ENCODE measurements at regions not wholly inside any gene's neighbourhood (a gene's known extent, or its start where the extent isn't known, plus 50 kb on each side); places are given as distances from the start of the nearest gene placed in this dataset.
A peak's percentile ranks its signal among the peaks of the same experiment; 100 is the strongest.
"Not testable (repeated sequence)": the region's sequence is repeated elsewhere in the genome, so short reads cannot be mapped to it uniquely, and the experiment has no call there.

- not testable (repeated sequence) for DNase-seq
These were observed 539.5 kb downstream of the TRIML1 start for GRCh38 chr4:188678691-188679090.

GRCh38 chr4:188680004-188680666, 540.9 kb downstream of the TRIML1 start:
- DNase-seq = no peak

GRCh38 chr4:188680667-188681063, 541.4 kb downstream of the TRIML1 start:
- DNase-seq = no peak

- no peak for DNase-seq
These were observed 543.1 kb downstream of the TRIML1 start for GRCh38 chr4:188682321-188682720.

GRCh38 chr4:188683571-188683970, 544.3 kb downstream of the TRIML1 start:
- no peak for DNase-seq

GRCh38 chr4:188688956-188689355, 549.7 kb downstream of the TRIML1 start:
- no peak for DNase-seq

GRCh38 chr4:188691811-188692210, 552.6 kb downstream of the TRIML1 start:
- DNase-seq = no peak

- DNase-seq = no peak
These were observed 556.0 kb downstream of the TRIML1 start for GRCh38 chr4:188695261-188695660.

- DNase-seq = no peak
These were observed 558.0 kb downstream of the TRIML1 start for GRCh38 chr4:188697243-188697642.

GRCh38 chr4:188701952-188702351, 562.7 kb downstream of the TRIML1 start:
- no peak for DNase-seq

GRCh38 chr4:188704288-188704687, 565.0 kb downstream of the TRIML1 start:
- DNase-seq = no peak

GRCh38 chr4:188707036-188707435, 567.8 kb downstream of the TRIML1 start:
- DNase-seq = no peak

GRCh38 chr4:188714501-188714900, 575.3 kb downstream of the TRIML1 start:
- no peak for DNase-seq

GRCh38 chr4:188714907-188715306, 575.7 kb downstream of the TRIML1 start:
- DNase-seq = no peak

GRCh38 chr4:188717661-188718060, 578.4 kb downstream of the TRIML1 start:
- DNase-seq = no peak

GRCh38 chr4:188719794-188720193, 580.6 kb downstream of the TRIML1 start:
- DNase-seq = no peak

GRCh38 chr4:188722911-188723310, 583.7 kb downstream of the TRIML1 start:
- no peak for DNase-seq

GRCh38 chr4:188727746-188728145, 588.5 kb downstream of the TRIML1 start:
- no peak for DNase-seq

- no peak for DNase-seq
These were observed 589.1 kb downstream of the TRIML1 start for GRCh38 chr4:188728359-188728758.

- no peak for DNase-seq
These were observed 592.9 kb downstream of the TRIML1 start for GRCh38 chr4:188732131-188732530.

- DNase-seq = no peak
These were observed 595.8 kb downstream of the TRIML1 start for GRCh38 chr4:188735082-188735481.

- DNase-seq = no peak
These were observed 598.2 kb downstream of the TRIML1 start for GRCh38 chr4:188737251-188738002.

- DNase-seq = peak in 2 of 3 experiments; percentile 4 to 15
These were observed 599.0 kb downstream of the TRIML1 start for GRCh38 chr4:188738290-188738689.

- not testable (repeated sequence) for DNase-seq
These were observed 600.9 kb downstream of the TRIML1 start for GRCh38 chr4:188740172-188740571.

- DNase-seq = not testable (repeated sequence)
These were observed 601.5 kb downstream of the TRIML1 start for GRCh38 chr4:188740791-188741190.
